ENCODE measurements at regions not wholly inside any gene's neighbourhood (a gene's known extent, or its start where the extent isn't known, plus 50 kb on each side); places are given as distances from the start of the nearest gene placed in this dataset.

DNA sequence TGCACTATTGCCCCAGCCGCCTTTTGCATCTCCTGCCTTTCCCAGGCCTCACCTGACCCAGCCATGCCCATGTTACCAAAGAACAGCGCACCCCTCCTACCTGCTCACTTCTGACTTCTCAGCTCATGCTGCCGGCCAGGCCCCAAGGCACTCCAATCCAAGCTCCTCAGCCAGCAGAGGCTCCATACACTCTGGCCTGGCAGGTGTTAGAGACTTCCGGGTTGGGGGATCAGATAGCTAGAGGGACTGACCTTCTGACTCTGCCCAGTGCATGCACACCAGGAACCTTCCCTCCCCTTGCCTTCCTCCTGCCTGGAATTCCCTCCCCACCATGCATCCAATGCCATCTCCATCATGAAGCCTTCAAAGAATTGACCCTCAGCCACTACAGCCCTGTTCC, 56.2 kb upstream of the ZMIZ1 start:
- Mint-ChIP-seq H3K9me3 (ENCODE audit: unreplicated experiment) (no peaks in the 10 kb centered on the region), H3K27me3 (ENCODE audit: unreplicated experiment) (peaks cover 15% of the 10 kb centered on the region), H3K4me1 (ENCODE audit: unreplicated experiment) (peaks cover 3% of the 10 kb centered on the region), H3K27ac (ENCODE audit: unreplicated experiment) (no peak overlapping the region), H3K4me3 (ENCODE audit: unreplicated experiment) (no peak overlapping the region), H3K36me3 (ENCODE audit: unreplicated experiment) (no peaks in the 10 kb centered on the region)
- TF ChIP-seq, protein P1, sequence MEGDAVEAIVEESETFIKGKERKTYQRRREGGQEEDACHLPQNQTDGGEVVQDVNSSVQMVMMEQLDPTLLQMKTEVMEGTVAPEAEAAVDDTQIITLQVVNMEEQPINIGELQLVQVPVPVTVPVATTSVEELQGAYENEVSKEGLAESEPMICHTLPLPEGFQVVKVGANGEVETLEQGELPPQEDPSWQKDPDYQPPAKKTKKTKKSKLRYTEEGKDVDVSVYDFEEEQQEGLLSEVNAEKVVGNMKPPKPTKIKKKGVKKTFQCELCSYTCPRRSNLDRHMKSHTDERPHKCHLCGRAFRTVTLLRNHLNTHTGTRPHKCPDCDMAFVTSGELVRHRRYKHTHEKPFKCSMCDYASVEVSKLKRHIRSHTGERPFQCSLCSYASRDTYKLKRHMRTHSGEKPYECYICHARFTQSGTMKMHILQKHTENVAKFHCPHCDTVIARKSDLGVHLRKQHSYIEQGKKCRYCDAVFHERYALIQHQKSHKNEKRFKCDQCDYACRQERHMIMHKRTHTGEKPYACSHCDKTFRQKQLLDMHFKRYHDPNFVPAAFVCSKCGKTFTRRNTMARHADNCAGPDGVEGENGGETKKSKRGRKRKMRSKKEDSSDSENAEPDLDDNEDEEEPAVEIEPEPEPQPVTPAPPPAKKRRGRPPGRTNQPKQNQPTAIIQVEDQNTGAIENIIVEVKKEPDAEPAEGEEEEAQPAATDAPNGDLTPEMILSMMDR (IDR thresholded peaks at IDR 0.05) = no peak
- no peak for DNase-seq (ENCODE audit: extremely low spot score, unreplicated experiment)

DNA sequence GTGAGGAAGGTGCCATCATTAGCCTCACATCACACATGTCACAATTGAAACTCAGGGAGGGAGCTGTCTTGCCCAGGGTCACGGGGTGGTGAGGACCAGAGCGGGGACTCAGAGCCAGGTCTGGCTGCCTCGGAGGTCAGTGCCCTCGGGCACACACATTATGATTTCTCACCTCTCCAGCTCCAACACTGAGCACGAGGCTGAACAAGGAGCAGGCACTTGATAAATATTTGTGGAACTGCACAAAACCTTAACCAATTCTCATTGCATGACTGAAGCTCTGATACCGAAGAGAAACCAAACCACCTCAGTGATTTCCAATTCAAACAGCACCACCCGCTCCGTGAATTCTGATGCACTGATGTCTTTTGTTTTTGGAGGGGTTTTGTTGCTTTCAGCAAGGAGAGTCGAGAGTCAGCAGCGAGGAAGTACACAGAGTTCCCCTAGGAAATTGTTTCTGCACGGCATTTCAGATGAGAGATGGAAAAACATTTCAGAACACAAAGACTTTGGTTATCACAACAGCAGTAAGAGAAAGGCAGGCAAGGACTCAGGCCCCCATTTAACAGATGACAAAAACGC, 55.3 kb upstream of the ZMIZ1 start:
- Mint-ChIP-seq H3K4me1 (ENCODE audit: unreplicated experiment) (peaks cover 3% of the 10 kb centered on the region), H3K27ac (ENCODE audit: unreplicated experiment) (no peak overlapping the region), H3K4me3 (ENCODE audit: unreplicated experiment) (no peak overlapping the region), H3K36me3 (ENCODE audit: unreplicated experiment) (no peaks in the 10 kb centered on the region), H3K9me3 (ENCODE audit: unreplicated experiment) (no peaks in the 10 kb centered on the region), H3K27me3 (ENCODE audit: unreplicated experiment) (peaks cover 9% of the 10 kb centered on the region)
- no peak for DNase-seq (ENCODE audit: extremely low spot score, unreplicated experiment)
- TF ChIP-seq, protein P1 (IDR thresholded peaks at IDR 0.05) = no peak

DNA sequence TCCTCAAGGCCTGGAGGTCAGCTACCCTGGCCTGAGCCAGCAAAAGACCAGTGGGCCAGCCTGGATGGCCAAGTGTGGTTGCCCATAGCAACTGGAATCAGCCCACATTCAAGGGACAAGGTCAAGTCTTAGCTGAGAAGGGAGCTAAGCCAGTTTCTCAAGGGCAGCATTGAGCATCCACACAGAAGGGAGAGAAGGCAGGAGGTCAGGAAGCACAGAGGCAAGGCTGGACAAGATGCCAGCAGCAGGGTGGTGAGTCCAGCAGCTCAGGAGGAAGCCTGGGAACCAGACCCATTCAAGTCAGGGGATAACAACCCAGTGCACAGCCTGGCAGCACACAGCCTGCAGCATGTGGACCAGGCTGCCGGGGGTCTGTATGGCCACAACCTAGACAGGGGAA, 54.0 kb upstream of the ZMIZ1 start:
- Mint-ChIP-seq H3K9me3 (ENCODE audit: unreplicated experiment) (no peaks in the 10 kb centered on the region), H3K27ac (ENCODE audit: unreplicated experiment) (no peak overlapping the region), H3K27me3 (ENCODE audit: unreplicated experiment) (peaks cover 5% of the 10 kb centered on the region), H3K4me3 (ENCODE audit: unreplicated experiment) (no peak overlapping the region), H3K36me3 (ENCODE audit: unreplicated experiment) (no peaks in the 10 kb centered on the region), H3K4me1 (ENCODE audit: unreplicated experiment) (peaks cover 5% of the 10 kb centered on the region)
- DNase-seq (ENCODE audit: extremely low spot score, unreplicated experiment) = no peak
- TF ChIP-seq, protein P1 (IDR thresholded peaks at IDR 0.05) = no peak

DNA sequence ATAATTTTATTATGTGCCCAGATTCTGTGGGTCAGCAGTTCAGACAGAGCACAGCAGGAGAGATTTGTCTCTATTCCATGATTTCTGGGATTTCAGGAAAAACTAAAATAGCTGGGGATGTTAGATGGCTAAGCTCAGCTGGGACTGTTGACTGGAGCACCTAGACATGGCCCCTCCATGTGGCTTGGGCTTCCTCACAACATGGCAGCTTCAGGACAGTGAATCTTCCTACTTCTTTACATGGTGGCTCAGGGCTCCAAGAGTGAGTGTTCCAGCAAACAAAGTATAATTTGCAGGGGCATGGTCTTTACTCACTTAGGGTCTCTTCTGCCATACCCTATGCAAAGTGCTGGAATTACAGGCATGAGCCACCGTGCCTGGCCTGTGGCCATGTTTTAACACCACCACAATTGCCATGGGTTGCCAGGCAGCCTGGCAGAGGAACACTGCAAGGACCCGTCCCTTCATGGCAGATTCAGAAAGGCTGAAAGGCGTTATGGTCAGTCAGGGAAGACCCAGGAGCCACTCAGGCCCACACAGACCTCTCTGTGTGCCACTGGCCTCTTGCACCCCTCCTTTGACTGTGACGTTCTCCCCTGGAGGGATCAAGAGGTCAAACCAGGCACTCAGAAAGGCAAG, 50.8 kb upstream of the ZMIZ1 start:
- Mint-ChIP-seq H3K27ac (ENCODE audit: unreplicated experiment) (no peak overlapping the region), H3K4me1 (ENCODE audit: unreplicated experiment) (peaks cover 5% of the 10 kb centered on the region), H3K4me3 (ENCODE audit: unreplicated experiment) (no peak overlapping the region), H3K9me3 (ENCODE audit: unreplicated experiment) (no peaks in the 10 kb centered on the region), H3K36me3 (ENCODE audit: unreplicated experiment) (no peaks in the 10 kb centered on the region), H3K27me3 (ENCODE audit: unreplicated experiment) (no peaks in the 10 kb centered on the region)
- no peak for DNase-seq (ENCODE audit: extremely low spot score, unreplicated experiment)
- TF ChIP-seq, protein P1 (IDR thresholded peaks at IDR 0.05) = no peak

DNA sequence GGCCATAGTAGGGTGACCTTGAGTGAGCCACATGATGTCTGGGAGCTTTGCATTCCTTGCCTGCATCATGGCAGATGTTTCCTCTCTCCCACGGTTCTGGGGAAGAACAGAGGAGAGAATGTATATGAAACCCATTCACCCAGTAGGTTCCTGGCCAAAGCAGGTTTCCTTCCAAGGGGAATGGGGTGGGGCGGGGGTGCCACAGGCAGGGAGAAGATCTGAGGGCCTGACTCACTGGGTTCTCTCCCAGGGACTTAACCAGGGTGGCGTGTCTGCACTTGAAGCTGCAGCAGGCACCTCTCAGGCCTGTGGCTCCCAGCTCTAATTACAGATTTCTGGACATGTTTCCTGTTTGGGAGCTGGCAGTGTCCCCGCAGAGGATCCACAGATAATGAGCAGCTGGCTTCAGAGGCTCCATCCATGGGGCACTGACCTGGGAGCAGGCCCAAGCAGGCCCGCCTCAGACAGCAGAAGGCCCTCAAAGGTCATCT, 50.2 kb upstream of the ZMIZ1 start:
- no peak for DNase-seq (ENCODE audit: extremely low spot score, unreplicated experiment)
- TF ChIP-seq, protein P1 (IDR thresholded peaks at IDR 0.05) = no peak
- no peaks in the 10 kb centered on the region for H3K27me3 Mint-ChIP-seq (ENCODE audit: unreplicated experiment)
- H3K9me3 Mint-ChIP-seq (ENCODE audit: unreplicated experiment) = no peaks in the 10 kb centered on the region
- H3K36me3 Mint-ChIP-seq (ENCODE audit: unreplicated experiment) = no peaks in the 10 kb centered on the region
- H3K4me3 Mint-ChIP-seq (ENCODE audit: unreplicated experiment) = no peak overlapping the region
- H3K4me1 Mint-ChIP-seq (ENCODE audit: unreplicated experiment) = peaks cover 5% of the 10 kb centered on the region
- no peak overlapping the region for H3K27ac Mint-ChIP-seq (ENCODE audit: unreplicated experiment)
